ENCODE measurements at regions not wholly inside any gene's neighbourhood (a gene's known extent, or its start where the extent isn't known, plus 50 kb on each side); places are given as distances from the start of the nearest gene placed in this dataset.

GRCh38 chr2:236939721-236940231 is 145.9 kb upstream of the COPS8 start:
- Mint-ChIP-seq H3K36me3 (ENCODE audit: insufficient read depth in 2 of 2) (no peaks in the 10 kb centered on the region), H3K27me3 (ENCODE audit: low read depth) (peaks cover 15% of the 10 kb centered on the region), H3K27ac (no peak overlapping the region), H3K9me3 (no peaks in the 10 kb centered on the region), H3K4me3 (no peak overlapping the region), H3K4me1 (ENCODE audit: low read depth) (peaks cover 34% of the 10 kb centered on the region)
- DNase-seq: no peak
- no peak for ATAC-seq (replicated peaks in 1 of 2)

- Mint-ChIP-seq H3K36me3 (ENCODE audit: insufficient read depth in 2 of 2) (no peaks in the 10 kb centered on the region), H3K4me1 (ENCODE audit: low read depth) (peaks cover 34% of the 10 kb centered on the region), H3K27me3 (ENCODE audit: low read depth) (peaks cover 10% of the 10 kb centered on the region), H3K27ac (no peak overlapping the region), H3K4me3 (no peak overlapping the region), H3K9me3 (no peaks in the 10 kb centered on the region)
- DNase-seq (peak in 1 of 2 donors; percentile 13), ATAC-seq (replicated peaks in 1 of 2) (peak; percentile 43 to 72)
These were observed 145.2 kb upstream of the COPS8 start for GRCh38 chr2:236940497-236940896.

- DNase-seq (no peak), ATAC-seq (replicated peaks in 1 of 2) (no peak)
- Mint-ChIP-seq H3K4me3 (no peak overlapping the region), H3K9me3 (no peaks in the 10 kb centered on the region), H3K36me3 (ENCODE audit: insufficient read depth in 2 of 2) (no peaks in the 10 kb centered on the region), H3K4me1 (ENCODE audit: low read depth) (peaks cover 34% of the 10 kb centered on the region), H3K27ac (no peak overlapping the region), H3K27me3 (ENCODE audit: low read depth) (peaks cover 10% of the 10 kb centered on the region)
These were observed 144.7 kb upstream of the COPS8 start for GRCh38 chr2:236940916-236941520.

DNA sequence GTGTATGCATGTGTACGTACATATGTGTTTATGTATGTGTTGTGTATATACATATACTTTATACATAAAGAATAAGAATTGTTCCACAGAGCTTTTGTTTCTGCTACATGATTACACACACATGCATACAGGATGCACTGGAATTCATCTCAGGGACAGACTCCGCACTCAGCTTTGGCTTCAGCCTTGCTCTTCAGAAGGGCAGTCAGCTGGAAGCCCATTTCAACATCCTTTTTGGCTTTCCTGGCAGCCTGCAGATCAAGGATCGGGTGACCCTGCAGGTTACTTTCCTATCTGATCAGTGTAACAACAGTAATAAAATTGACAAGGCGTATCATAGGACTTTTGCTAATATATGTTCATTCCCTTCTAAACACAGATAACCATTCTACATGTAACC is 144.1 kb upstream of the COPS8 start:
- no peak overlapping the region for H3K27ac Mint-ChIP-seq
- peaks cover 34% of the 10 kb centered on the region for H3K4me1 Mint-ChIP-seq (ENCODE audit: low read depth)
- no peak overlapping the region for H3K4me3 Mint-ChIP-seq
- DNase-seq (no peak), ATAC-seq (replicated peaks in 1 of 2) (no peak)
- no peaks in the 10 kb centered on the region for H3K9me3 Mint-ChIP-seq
- peaks cover 10% of the 10 kb centered on the region for H3K27me3 Mint-ChIP-seq (ENCODE audit: low read depth)
- H3K36me3 Mint-ChIP-seq (ENCODE audit: insufficient read depth in 2 of 2): no peaks in the 10 kb centered on the region

DNA sequence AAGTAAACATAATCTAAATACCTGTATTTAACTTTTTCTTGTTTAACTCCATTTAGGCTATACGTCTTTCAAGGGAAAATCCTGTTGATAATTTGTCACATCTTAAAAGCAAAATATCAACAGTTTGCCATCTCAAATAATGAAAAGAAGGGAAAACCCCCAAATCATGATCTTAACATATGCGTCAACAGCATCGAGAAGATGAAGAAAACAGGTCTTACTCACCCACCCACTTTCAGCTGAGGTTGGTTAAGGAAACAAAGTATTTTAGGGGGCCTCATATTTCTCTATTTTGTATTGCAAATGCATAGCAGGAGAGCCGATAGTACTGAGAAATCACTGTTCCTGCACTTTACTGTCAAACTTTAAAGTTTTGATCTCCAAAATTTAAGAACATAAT is 143.1 kb upstream of the COPS8 start:
- no peak overlapping the region for H3K27ac Mint-ChIP-seq
- H3K4me1 Mint-ChIP-seq (ENCODE audit: low read depth): peaks cover 34% of the 10 kb centered on the region
- H3K27me3 Mint-ChIP-seq (ENCODE audit: low read depth): peaks cover 10% of the 10 kb centered on the region
- peak; percentile 72 to 75 for ATAC-seq (replicated peaks in 1 of 2)
- H3K4me3 Mint-ChIP-seq: peak overlapping the region; percentile 28 to 32
- H3K9me3 Mint-ChIP-seq: no peaks in the 10 kb centered on the region
- no peaks in the 10 kb centered on the region for H3K36me3 Mint-ChIP-seq (ENCODE audit: insufficient read depth in 2 of 2)
- no peak for DNase-seq

DNA sequence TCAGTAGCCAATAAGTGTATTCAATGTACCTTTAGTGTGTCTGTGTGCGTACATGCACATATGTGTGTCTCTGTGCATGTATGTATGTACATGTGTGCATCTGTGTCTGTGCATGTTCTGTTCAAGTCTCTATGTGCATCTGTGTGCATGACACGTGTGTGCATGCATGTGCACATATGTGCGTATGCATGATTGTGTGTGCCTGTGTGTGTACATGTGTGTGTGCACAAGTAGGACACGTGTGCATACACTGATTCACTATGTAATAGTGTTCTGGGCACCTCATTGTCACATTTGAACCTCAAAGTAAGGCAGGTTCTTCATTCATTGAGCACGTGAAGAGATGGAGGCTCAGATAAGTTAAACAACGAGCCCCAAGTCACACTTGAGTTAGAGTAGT is 142.6 kb upstream of the COPS8 start:
- Mint-ChIP-seq H3K27me3 (ENCODE audit: low read depth) (peaks cover 10% of the 10 kb centered on the region), H3K9me3 (no peaks in the 10 kb centered on the region), H3K4me1 (ENCODE audit: low read depth) (peaks cover 34% of the 10 kb centered on the region), H3K36me3 (ENCODE audit: insufficient read depth in 2 of 2) (no peaks in the 10 kb centered on the region), H3K27ac (no peak overlapping the region), H3K4me3 (no peak overlapping the region)
- DNase-seq (no peak), ATAC-seq (replicated peaks in 1 of 2) (no peak)

DNA sequence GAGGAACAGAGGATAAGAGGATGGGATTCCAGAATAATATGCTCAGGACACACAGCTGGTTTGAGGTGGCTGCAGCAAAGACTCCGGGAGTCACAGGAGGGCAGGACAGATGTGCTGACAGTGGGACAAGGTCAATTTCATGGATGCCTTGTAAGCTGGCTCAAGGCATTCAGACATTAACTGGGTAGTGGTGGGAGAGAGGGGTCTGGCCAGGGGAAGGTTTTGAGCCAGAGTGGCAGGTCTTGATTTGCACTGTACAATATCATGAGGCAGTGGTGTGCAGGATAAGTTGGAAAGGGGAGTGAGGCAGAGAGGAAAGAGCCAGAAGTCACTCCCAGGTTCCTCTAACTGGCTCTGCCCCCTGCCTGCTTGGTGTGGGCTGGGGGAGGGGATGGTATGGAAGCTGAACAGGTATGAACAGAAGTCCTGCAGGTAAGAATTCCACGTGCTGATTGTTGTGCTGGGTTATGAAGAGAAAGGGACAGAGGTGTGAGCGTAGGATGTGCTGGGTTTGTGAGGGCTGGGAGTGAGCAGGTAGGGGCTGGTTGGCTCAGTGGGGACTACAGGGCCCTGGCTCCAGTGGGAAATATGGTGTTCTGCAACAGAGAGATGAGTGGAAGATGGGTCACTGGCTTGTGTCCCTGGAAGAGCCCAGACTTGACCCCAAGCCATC is 141.7 kb upstream of the COPS8 start:
- no peak for DNase-seq
- H3K4me1 Mint-ChIP-seq (ENCODE audit: low read depth): peaks cover 34% of the 10 kb centered on the region
- no peak for ATAC-seq (replicated peaks in 1 of 2)
- no peaks in the 10 kb centered on the region for H3K36me3 Mint-ChIP-seq (ENCODE audit: insufficient read depth in 2 of 2)
- no peak overlapping the region for H3K27ac Mint-ChIP-seq
- no peaks in the 10 kb centered on the region for H3K9me3 Mint-ChIP-seq
- H3K4me3 Mint-ChIP-seq: no peak overlapping the region
- H3K27me3 Mint-ChIP-seq (ENCODE audit: low read depth): peaks cover 10% of the 10 kb centered on the region

DNA sequence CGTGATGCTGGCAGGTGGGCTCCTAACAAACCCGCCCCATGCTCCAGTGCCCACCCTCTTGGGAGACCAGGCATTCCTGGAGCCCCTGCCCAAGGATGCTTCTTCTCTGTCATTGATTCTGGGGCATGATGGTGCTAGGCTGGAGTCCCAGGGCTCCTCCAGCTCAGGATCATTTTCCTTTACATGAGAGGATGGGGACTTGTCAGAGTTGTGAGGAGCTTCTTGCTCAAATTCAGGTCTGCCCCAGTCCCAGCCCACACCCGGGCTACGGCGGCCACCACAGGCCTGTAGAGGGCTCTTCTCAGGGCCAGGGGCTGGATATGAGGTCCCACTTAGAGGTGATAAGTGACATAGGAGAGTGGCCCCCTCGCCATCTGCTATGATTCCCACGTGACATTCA is 141.1 kb upstream of the COPS8 start:
- peaks cover 34% of the 10 kb centered on the region for H3K4me1 Mint-ChIP-seq (ENCODE audit: low read depth)
- no peak overlapping the region for H3K4me3 Mint-ChIP-seq
- ATAC-seq (replicated peaks in 1 of 2) (no peak), DNase-seq (no peak)
- no peaks in the 10 kb centered on the region for H3K36me3 Mint-ChIP-seq (ENCODE audit: insufficient read depth in 2 of 2)
- H3K27me3 Mint-ChIP-seq (ENCODE audit: low read depth): peaks cover 12% of the 10 kb centered on the region
- no peaks in the 10 kb centered on the region for H3K9me3 Mint-ChIP-seq
- no peak overlapping the region for H3K27ac Mint-ChIP-seq

DNA sequence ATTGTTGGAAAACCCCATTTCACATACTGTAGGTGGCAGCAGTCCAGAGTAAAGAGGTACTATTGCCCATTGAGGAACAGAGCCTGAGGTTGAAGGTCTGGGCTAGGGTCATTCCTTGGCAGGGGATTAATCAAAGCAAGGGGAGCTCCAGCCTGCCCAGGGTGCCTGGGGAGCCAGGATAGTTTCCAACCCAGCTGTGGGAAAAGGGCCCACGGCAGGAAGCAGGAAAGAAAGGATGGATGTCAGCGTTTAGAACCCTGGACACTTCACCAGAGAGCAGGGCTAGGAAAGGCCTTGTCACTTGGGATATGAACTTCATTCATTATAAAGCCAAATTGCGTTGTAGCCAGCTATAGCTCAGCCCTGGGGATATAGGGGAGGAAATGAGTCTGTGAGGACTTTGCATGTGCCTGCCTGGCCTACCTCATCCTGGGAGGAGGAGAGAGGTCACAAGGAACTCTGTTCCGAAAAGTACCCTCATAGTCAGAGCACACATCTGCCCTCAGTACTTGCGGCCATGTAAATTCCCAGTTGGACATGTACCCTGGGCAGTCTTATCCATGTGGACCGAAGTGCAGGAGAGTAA is 140.2 kb upstream of the COPS8 start:
- ATAC-seq (replicated peaks in 1 of 2): no peak
- Mint-ChIP-seq H3K4me1 (ENCODE audit: low read depth) (peaks cover 25% of the 10 kb centered on the region), H3K36me3 (ENCODE audit: insufficient read depth in 2 of 2) (no peaks in the 10 kb centered on the region), H3K9me3 (no peaks in the 10 kb centered on the region), H3K27ac (no peak overlapping the region), H3K4me3 (no peak overlapping the region), H3K27me3 (ENCODE audit: low read depth) (peaks cover 16% of the 10 kb centered on the region)
- DNase-seq: no peak

DNA sequence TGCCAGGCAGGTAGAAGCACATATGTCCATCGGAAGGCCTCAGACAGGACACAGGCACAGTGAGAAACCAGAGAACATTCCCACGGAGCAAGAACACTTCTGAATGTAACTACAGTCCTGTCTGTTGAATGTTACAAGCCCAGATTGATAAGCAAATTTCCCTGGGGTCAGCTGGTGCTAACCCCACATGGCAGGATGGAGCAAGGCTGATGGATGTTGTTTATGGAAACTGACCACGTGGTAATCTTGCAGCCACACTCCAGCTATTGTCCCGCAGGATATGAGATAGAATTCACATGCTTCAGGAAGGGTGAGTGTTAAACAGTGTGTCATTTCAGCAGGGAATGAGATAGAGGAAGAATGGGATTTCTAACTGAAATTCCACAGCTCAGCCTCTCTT is 138.8 kb upstream of the COPS8 start:
- Mint-ChIP-seq H3K4me3 (no peak overlapping the region), H3K27ac (no peak overlapping the region), H3K4me1 (ENCODE audit: low read depth) (peaks cover 20% of the 10 kb centered on the region), H3K36me3 (ENCODE audit: insufficient read depth in 2 of 2) (no peaks in the 10 kb centered on the region), H3K9me3 (peaks cover under 1 to 4% of the 10 kb centered on the region in 2 donors), H3K27me3 (ENCODE audit: low read depth) (peaks cover 20% of the 10 kb centered on the region)
- ATAC-seq (replicated peaks in 1 of 2) (no peak), DNase-seq (no peak)

DNA sequence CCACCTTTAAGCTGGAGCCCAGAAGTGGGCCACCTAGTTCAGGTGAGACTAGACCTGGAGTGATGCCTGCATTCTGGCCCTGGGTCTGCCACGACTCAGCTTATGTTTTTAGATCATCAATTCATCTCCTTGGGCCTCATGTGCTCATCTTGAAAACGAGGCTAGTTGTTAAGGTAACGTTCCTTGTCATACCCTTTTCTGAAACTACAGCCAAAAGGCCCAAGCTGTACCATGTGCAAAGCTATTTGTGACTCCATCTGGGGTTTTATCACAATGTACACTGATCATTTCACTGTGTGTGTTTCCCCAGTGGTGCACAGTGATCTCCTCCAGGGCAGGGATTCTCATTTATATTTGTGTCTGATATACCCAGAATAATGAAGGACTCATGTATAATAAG is 138.4 kb upstream of the COPS8 start:
- H3K9me3 Mint-ChIP-seq: peaks cover 2 to 6% of the 10 kb centered on the region in 2 donors
- no peak for DNase-seq

DNA sequence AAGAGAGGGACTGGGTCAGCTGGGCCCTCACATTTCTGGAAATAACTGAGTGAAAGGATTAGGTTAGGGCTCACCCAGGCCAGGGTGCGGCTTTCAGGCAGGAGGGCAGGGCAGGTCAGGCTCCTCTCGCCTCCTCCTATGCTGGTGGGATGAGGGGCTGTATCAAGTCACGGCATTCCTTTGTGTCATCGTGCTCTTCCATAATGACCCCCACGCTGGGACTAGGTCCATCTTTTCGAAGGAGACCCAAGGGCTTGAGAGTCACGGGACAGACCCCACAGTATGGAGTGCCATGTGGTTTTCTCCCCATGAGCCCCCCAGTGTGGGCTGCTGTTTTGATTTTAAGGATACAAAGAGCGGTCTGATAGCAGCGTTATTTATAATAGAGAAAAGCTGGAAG is 137.8 kb upstream of the COPS8 start:
- no peak for DNase-seq
- H3K36me3 Mint-ChIP-seq (ENCODE audit: insufficient read depth in 2 of 2): no peaks in the 10 kb centered on the region
- no peak overlapping the region for H3K4me3 Mint-ChIP-seq
- peaks cover 13% of the 10 kb centered on the region for H3K4me1 Mint-ChIP-seq (ENCODE audit: low read depth)
- peaks cover 2 to 6% of the 10 kb centered on the region in 2 donors for H3K9me3 Mint-ChIP-seq
- no peak for ATAC-seq (replicated peaks in 1 of 2)
- peaks cover 24% of the 10 kb centered on the region for H3K27me3 Mint-ChIP-seq (ENCODE audit: low read depth)
- H3K27ac Mint-ChIP-seq: no peak overlapping the region

More for the DNA sequence above, 138.4 kb upstream of the COPS8 start:
- Mint-ChIP-seq H3K4me1 (ENCODE audit: low read depth) (peaks cover 18% of the 10 kb centered on the region), H3K4me3 (no peak overlapping the region), H3K36me3 (ENCODE audit: insufficient read depth in 2 of 2) (no peaks in the 10 kb centered on the region), H3K27ac (no peak overlapping the region), H3K27me3 (ENCODE audit: low read depth) (peaks cover 24% of the 10 kb centered on the region)
- peak; percentile 57 to 71 for ATAC-seq (replicated peaks in 1 of 2)

GRCh38 chr2:236949089-236949905 is 136.4 kb upstream of the COPS8 start:
- H3K4me1 Mint-ChIP-seq (ENCODE audit: low read depth): no peaks in the 10 kb centered on the region
- H3K36me3 Mint-ChIP-seq (ENCODE audit: insufficient read depth in 2 of 2): no peaks in the 10 kb centered on the region
- H3K27ac Mint-ChIP-seq: no peak overlapping the region
- H3K4me3 Mint-ChIP-seq: no peak overlapping the region
- peaks cover 2 to 6% of the 10 kb centered on the region in 2 donors for H3K9me3 Mint-ChIP-seq
- peaks cover 19% of the 10 kb centered on the region for H3K27me3 Mint-ChIP-seq (ENCODE audit: low read depth)
- DNase-seq (no peak), ATAC-seq (replicated peaks in 1 of 2) (no peak)

Measured in activated T-cell treated with anti-CD3 and anti-CD28 coated beads, Interleukin-2, amount 50 U/mL, for 72 hours (primary cell).